ENCODE measurements at regions not wholly inside any gene's neighbourhood (a gene's known extent, or its start where the extent isn't known, plus 50 kb on each side); places are given as distances from the start of the nearest gene placed in this dataset.
"Not testable (repeated sequence)": the region's sequence is repeated elsewhere in the genome, so short reads cannot be mapped to it uniquely, and the experiment has no call there.

- DNase-seq = no peak
Measured at GRCh38 chr5:13640270-13640669, 304.2 kb downstream of the DNAH5 start.

- DNase-seq = peak; percentile 11
Measured at GRCh38 chr5:13632676-13633075, 311.8 kb downstream of the DNAH5 start.

GRCh38 chr5:13629218-13629617, 315.3 kb downstream of the DNAH5 start:
- DNase-seq = no peak

DNA sequence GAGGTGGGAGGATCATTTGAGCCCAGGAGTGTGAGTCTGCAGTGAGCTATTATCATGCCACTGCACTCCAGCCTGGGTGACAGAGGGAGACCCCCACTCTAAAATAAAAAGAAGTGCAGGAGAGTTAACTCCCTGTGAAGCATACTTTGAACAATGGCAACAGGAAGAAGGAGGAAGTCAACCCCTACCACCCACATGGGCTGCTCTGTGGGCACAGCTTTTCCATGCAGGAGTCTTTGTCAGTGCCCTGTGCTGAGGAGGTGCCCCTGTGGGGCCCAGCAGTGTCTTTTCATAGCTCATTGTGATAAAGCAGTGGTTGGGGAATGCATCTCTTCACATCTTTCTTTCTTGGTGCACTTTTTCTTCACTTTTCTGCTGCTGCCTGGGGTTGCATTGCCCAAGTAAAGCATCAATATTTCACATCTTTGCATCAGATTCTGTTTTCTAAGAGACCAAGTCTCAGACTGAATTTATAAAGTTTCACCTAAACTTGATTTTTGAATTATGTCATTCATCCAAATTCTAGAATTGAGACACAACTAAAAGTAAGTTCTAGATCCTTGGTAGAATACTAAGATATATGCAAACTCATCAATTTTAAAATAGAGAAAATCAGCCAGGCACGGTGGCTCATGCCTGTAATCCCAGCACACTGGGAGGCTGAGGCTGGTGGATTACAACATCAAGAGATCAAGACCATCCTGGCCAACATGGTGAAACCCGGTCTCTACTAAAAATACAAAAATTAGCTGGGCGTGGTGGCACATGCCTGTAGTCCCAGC, 316.6 kb downstream of the DNAH5 start:
- no peak for DNase-seq

DNA sequence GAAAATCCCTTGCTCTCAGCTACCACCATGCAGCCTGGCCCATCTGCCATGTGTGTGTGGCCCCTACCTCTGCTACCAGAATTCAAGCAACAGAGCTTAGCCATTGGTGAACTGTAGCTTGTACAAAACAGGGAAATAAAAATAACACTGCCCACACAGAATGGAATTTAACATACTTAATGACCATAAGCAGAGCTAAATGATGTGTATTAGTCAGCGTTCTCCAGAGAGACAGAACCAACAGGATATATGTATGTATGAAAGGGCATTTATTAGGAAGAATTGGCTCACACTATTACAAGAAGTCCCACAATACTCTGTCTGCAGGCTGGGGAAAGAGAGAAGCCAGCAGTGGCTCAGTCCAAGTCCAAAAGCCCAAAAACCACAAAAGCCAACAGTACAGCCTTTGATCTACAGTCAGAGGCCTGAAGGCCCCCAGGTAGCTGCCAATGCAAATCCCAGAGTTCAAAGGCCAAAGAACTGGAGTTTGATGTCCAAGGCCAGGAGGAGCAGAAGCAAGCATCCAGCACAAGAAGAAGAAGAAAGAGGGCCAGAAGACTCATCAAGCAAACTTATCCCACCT, 318.8 kb downstream of the DNAH5 start:
- no peak for DNase-seq

DNA sequence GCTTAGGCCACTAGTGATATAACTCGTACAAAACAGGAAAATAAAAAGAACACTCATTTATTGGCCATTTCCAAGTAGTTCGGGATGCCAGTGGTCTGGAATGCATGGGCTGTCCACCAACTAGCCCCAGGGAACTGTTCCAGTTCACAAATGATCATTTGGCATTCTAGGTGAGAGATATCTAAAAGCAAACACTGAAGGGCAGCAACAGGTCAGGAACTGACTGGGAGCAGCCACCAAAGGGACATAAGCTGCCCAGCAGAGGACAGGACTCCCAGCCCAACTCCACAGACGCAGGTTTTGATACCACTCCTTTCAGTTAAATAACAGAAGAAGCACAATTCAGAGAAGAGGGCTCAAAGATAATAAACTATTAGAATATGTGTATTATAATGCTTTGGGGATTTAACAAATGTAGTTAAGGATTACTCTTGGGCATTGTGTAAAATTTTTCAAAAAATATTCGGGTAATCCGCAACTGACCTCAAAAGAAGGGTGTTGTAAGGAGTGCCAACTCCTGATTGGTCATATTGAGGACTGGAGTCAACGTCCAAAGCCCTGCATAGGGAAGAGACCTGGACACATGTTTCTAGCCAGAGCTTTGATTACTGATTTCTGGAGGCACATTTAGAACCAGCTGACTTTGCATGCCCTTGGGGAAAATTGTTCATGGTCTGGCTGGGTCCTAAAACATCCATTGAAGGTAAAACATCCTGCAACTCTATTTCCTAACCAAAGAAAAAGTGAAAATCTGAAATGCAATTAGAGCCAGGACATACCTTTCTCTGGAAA, 320.0 kb downstream of the DNAH5 start:
- no peak for DNase-seq

DNA sequence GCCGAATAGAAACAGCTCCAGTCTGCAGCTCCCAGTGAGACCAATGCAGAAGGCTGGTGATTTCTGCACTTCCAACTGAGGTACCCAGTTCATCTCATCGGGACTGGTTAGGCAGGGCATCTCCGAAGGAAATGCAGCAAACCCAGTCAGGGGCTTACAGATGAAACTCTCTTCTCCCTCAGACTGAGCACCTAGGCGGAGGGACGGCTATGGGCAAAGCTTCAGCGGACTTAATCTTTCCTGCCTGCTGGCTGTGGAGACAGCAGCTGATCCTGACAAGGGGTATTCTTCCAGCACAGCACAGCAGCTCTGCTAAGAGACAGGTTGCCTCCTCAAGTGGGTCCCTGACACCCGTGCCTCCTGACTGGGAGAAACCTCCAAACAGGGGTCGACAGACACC, 330.9 kb downstream of the DNAH5 start:
- DNase-seq = no peak

- DNase-seq = no peak
Measured at GRCh38 chr5:13611604-13612003, 332.9 kb downstream of the DNAH5 start.

DNA sequence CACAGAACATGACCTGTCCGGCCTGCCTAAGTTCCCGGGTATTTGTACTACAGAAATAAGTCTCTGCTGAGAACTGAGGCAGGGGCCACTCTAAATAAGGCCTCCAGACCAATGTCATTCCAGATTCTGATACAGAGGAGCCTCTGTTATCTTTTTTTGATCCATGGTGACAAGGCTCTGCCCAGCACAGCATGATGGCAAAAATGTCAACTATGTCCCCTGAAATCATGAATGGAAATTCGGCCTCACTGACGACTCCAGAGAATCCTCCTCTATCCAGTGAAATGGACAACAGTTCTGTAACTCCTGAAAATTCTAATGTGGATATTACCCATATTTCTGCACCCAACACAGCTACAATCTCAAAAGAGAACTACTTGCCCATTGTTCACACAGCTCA, 335.0 kb downstream of the DNAH5 start:
- DNase-seq = no peak

DNA sequence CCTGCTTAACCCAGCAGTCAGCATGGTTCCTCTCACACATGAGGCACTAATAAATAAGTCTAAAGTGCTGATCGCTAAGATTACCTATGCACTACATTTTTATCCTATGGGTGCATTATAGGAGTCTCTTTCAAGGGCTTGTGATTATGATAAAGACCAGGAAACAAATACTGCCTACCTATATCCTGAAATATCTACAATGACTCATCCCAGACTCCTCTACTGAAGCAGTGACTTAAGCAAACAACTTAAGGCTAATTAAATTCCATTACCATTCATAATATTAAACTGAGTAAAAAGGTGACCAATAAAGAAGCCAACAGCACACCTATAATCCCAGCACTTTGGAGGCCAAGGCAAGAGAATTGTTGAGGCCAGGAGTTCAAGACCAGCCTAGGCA, 338.4 kb downstream of the DNAH5 start:
- no peak for DNase-seq

DNA sequence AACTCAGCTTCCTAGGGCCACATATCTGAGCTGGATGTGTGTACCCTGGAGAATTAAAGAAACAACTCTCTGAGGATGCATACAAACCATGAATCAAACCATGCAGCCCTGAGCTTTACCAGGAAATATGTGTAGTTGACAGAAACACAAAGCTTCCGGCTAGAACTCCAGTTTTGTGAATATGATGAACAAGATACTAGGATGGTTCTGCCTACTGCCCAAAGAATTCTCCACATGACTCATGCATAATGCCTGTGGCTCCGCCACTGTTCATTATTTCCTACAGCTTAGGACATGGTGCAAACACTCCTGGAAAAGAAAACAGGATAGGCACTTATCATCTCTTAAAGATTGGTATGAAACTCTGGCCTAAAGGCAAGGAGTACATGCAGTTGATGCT, 343.4 kb downstream of the DNAH5 start:
- peak; percentile 27 for DNase-seq

- no peak for DNase-seq
Measured at GRCh38 chr5:13595978-13596377, 348.5 kb downstream of the DNAH5 start.

DNA sequence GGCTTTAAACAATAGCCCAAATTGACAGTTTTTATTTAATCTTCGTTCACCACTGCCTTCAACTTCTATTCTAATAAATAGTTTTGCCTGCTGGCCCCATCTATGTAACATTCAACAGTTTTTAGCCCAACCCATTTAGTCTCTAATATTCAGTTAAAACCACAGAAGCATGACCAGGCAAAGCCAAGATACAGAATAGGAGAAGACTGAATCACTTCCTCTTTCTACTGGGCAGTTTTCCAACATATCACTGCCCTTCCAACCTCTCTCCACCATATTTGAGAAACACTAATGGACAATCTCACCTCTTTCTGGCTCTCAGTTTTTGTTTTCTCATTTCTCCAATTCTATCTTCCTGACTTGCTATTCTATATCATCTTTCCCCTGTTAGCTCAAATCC, 352.9 kb downstream of the DNAH5 start:
- DNase-seq = peak; percentile 83

GRCh38 chr5:13585324-13585723, 359.2 kb downstream of the DNAH5 start:
- DNase-seq = no peak

GRCh38 chr5:13581914-13582313, 362.6 kb downstream of the DNAH5 start:
- no peak for DNase-seq

GRCh38 chr5:13581132-13581531, 363.4 kb downstream of the DNAH5 start:
- no peak for DNase-seq

DNA sequence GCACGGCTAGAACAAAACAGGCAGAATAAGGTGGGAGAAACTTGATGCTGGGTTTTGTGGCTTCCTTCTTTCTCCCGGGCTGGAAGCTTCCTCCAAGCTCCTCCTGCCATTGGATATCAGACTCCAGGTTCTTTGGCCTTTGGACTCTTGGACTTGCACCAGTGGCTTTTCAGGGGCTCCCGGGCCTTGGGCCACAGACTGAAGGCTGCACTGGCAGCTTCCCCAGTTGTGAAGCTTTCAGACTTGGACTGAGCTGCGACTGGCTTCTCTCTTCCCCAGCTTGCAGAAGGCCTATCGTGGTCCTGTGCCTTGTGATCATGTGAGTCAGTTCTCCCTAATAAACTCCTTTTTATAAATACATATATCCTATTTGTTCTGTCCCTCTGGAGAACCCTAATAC, 364.4 kb downstream of the DNAH5 start:
- DNase-seq = no peak

DNA sequence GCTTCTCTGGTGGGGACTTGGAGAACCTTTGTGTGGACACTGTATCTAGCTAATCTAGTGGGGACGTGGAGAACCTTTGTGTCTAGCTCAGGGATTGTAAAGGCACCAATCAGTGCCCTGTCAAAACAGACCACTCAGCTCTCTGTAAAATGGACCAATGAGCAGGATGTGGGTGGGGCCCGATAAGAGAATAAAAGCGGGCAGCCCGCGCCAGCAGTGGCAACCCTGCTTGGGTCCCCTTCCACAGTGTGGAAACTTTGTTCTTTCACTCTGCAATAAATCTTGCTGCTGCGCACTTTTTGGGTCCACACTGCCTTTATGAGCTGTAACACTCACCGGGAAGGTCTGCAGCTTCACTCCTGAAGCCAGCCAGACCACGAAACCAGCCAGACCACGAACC, 365.4 kb downstream of the DNAH5 start:
- DNase-seq = not testable (repeated sequence)

DNA sequence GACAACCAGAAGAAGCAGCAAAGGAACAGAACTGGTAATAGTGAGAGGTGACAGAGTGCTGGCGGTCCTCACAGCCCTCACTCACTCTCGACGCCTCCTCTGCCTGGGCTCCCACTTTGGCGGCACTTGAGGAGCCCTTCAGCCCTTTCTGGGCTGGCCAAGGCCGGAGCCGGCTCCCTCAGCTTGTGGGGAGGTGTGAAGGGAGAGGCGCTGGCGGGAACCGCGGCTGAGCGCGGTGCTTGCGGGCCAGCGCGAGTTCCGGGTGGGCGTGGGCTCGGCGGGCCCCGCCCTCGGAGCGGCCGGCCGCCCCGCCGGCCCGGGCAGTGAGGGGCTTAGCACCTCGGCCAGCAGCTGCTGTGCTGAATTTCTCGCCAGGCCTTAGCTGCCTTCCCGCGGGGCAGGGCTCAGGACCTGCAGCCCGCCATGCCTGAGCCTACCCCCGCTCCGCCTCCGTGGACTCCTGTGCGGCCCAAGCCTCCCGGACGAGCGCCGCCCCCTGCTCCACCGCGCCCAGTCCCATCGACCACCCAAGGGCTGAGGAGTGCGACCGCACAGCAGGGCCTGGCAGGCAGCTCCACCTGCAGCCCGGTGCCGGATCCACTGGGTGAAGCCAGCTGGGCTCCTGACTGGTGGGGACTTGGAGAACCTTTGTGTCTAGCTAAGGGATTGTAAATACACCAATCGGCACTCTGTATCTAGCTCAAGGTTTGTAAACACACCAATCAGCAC, 366.0 kb downstream of the DNAH5 start:
- DNase-seq = not testable (repeated sequence)

- no peak for DNase-seq
Measured at GRCh38 chr5:13574574-13574973, 369.9 kb downstream of the DNAH5 start.

- DNase-seq = no peak
Measured at GRCh38 chr5:13572163-13572562, 372.3 kb downstream of the DNAH5 start.

GRCh38 chr5:13569090-13569715, 375.3 kb downstream of the DNAH5 start:
- no peak for DNase-seq

DNA sequence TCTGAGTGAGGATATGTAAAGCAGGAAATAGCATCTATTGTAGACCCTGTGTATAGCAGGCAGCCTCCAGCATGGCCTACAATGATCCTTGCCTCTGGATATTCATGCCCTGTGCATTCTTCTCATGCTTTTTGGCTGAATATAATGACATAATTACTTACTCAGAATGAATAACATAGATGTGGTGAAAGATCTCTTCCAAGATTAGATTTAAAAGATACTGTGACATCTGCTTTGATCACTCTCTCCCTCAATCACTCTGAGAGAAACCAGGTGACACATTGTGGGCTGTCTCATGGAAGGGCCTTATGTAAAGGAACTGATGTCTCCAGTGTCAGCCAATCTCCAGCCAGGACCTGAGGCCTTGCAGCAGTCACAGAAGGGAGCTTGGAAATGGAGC, 376.7 kb downstream of the DNAH5 start:
- peak; percentile 79 for DNase-seq

Data from fibroblast of skin of back (primary cell).